ENCODE measurements at regions not wholly inside any gene's neighbourhood (a gene's known extent, or its start where the extent isn't known, plus 50 kb on each side); places are given as distances from the start of the nearest gene placed in this dataset.
"Not testable (repeated sequence)": the region's sequence is repeated elsewhere in the genome, so short reads cannot be mapped to it uniquely, and the experiment has no call there.

GRCh38 chr18:40281356-40281755 is 1673.7 kb upstream of the PIK3C3 start:
- not testable (repeated sequence) for TF ChIP-seq POLR2A, CTCF (IDR thresholded peaks at IDR 0.05)
